BLaER1 (cell line): ENCODE measurements at regions not wholly inside any gene's neighbourhood (a gene's known extent, or its start where the extent isn't known, plus 50 kb on each side); places are given as distances from the start of the nearest gene placed in this dataset.

Source experiments
- H3K27ac ChIP-seq: shearing (Covaris generic); formaldehyde crosslinking; 2 replicates; pipeline ENCODE4 v1.8.1; 2022
- H3K27me3 ChIP-seq: shearing (Covaris generic); formaldehyde crosslinking; 2 replicates; pipeline ENCODE4 v1.8.1; 2022
- H3K36me3 ChIP-seq: shearing (Covaris generic); formaldehyde crosslinking; 2 replicates; pipeline ENCODE4 v1.8.1; 2022
- H3K4me1 ChIP-seq: shearing (Covaris generic); formaldehyde crosslinking; 2 replicates; pipeline ENCODE4 v1.8.1; 2022
- H3K4me2 ChIP-seq: shearing (Covaris generic); formaldehyde crosslinking; 2 replicates; pipeline ENCODE4 v1.8.1; 2022
- H3K4me3 ChIP-seq: shearing (Covaris generic); formaldehyde crosslinking; 2 replicates; pipeline ENCODE4 v1.8.1; 2022
- H3K9ac ChIP-seq: shearing (Covaris generic); formaldehyde crosslinking; 2 replicates; pipeline ENCODE4 v1.8.1; 2022
- H3K9me3 ChIP-seq: shearing (Covaris generic); formaldehyde crosslinking; 2 replicates; pipeline ENCODE4 v1.8.1; 2022
- H4K20me1 ChIP-seq: shearing (Covaris generic); formaldehyde crosslinking; 2 replicates; pipeline ENCODE4 v1.8.1; 2022
- Cebpa-rat ChIP-seq: shearing (Covaris generic); IDR thresholded peaks from 2 replicates; pipeline ENCODE4 v1.8.1; 2022

DNA sequence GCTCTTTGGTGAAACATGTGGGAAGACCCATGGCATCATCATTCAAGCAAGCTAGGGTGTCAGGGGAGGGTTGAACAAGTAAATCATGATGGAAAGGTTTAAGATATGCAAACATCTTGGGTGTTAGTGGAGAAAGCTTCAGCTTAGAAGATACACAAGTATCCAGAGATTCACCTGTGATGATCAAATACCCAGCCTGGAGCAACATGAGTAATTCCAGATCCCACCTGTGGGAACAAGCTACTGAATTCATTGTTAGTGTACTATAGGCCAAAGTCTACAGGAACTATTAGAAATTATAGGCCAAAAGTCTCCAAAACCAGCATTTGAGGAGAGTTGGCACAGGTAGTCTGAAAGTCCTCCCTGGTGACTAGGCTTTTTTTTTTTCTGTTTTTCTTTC, 499.9 kb downstream of the NUF2 start:
- Histone ChIP-seq H3K4me2 (no peak overlapping the region), H3K9ac (no peak overlapping the region), H3K4me1 (no peaks in the 10 kb centered on the region), H3K9me3 (no peaks in the 10 kb centered on the region), H4K20me1 (no peaks in the 10 kb centered on the region), H3K36me3 (no peaks in the 10 kb centered on the region), H3K27ac (no peak overlapping the region), H3K27me3 (no peaks in the 10 kb centered on the region), H3K4me3 (no peak overlapping the region)
- TF ChIP-seq Cebpa-rat = no peak

DNA sequence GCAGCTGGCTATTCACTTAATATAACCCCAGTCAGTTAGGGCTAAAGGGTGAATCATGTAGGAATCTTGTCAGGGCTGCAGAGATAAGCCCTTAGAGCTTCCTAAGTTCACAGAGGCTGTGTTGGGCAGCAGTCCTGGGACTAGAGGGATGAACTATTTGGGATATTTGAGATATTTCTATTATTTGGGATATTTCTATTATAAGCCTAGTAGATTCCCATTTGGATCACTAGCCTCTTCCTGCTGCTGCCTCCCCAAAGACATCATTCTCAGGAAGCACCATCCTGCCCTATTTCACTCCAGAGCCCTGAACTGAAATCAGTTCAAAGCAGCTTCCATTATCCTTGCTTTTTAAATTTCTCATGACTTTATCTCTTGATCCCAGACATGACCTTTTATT, 501.3 kb downstream of the NUF2 start:
- Histone ChIP-seq H3K4me1 (no peaks in the 10 kb centered on the region), H3K4me2 (no peak overlapping the region), H3K27ac (no peak overlapping the region), H4K20me1 (no peaks in the 10 kb centered on the region), H3K9me3 (no peaks in the 10 kb centered on the region), H3K9ac (no peak overlapping the region), H3K4me3 (no peak overlapping the region), H3K36me3 (no peaks in the 10 kb centered on the region), H3K27me3 (no peaks in the 10 kb centered on the region)
- TF ChIP-seq Cebpa-rat = no peak

DNA sequence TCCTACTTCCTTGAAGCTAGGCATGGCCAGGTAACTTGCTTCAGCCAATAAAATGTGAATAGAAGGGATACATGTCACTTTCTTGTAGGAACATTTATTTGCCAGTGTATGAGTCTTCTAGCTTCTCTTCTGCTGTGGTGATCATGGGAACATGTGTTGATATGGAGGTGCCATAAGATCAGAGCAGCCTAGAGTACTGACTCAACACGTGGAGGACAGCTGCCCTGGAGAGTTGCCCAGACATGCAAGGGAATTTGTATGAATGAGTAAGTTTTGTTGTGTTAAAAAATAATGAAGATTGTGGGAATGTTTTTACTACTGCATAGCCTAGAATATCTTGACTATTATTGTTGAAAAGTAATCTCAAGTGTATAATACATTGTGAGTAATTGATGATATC, 502.3 kb downstream of the NUF2 start:
- H3K36me3 ChIP-seq = no peaks in the 10 kb centered on the region
- H3K4me2 ChIP-seq = no peak overlapping the region
- no peaks in the 10 kb centered on the region for H3K4me1 ChIP-seq
- no peaks in the 10 kb centered on the region for H4K20me1 ChIP-seq
- H3K9me3 ChIP-seq = no peaks in the 10 kb centered on the region
- H3K27ac ChIP-seq = no peak overlapping the region
- no peak overlapping the region for H3K4me3 ChIP-seq
- no peaks in the 10 kb centered on the region for H3K27me3 ChIP-seq
- H3K9ac ChIP-seq = no peak overlapping the region
- no peak for TF ChIP-seq Cebpa-rat

DNA sequence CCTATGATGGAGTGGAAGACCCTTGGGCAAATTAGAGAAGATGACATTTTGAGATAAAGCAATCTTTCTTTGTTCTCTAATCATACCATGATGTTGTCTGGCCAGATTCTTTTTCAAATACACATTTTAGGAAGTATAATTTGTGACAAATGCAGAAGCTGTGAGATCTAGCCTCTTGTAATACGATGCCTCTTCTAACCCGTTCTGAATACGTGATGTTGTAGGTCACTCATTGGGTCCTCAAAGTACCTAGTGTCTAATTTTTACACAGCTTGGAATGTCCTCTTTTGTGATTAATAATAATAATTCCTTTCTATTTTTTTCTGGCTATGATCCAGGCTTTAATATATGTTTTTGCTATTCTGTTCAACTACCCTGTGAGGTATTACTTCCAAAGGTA, 502.7 kb downstream of the NUF2 start:
- Histone ChIP-seq H3K27ac (no peak overlapping the region), H3K27me3 (no peaks in the 10 kb centered on the region)
- no peak for TF ChIP-seq Cebpa-rat

DNA sequence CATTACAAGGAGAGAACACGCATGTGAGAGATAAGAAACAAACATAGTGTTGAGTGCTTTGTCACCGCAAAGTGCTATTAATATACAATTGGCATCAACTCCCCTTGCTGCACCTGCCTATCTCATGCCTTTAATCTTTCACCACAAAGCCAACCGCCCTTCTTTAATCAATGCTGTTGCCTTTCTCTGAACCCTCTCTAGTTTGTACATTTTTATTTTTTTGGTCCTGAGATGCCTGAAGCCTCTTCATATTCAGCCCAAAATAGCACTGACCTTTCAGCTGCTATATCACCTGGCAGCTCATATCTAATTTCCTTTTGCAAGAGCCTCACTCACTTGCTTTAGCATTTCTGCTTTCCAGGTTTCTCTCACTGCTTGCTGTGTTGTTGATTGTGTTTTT, 504.7 kb downstream of the NUF2 start:
- Histone ChIP-seq H3K27me3 (no peaks in the 10 kb centered on the region), H3K27ac (no peak overlapping the region), H3K36me3 (no peaks in the 10 kb centered on the region), H3K9ac (no peak overlapping the region), H3K9me3 (no peaks in the 10 kb centered on the region), H4K20me1 (no peaks in the 10 kb centered on the region), H3K4me1 (no peaks in the 10 kb centered on the region), H3K4me3 (no peak overlapping the region), H3K4me2 (no peak overlapping the region)
- TF ChIP-seq Cebpa-rat = no peak

More for the DNA sequence above, 502.7 kb downstream of the NUF2 start:
- Histone ChIP-seq H3K36me3 (no peaks in the 10 kb centered on the region), H3K9ac (no peak overlapping the region), H3K4me2 (no peak overlapping the region), H4K20me1 (no peaks in the 10 kb centered on the region), H3K9me3 (no peaks in the 10 kb centered on the region), H3K4me3 (no peak overlapping the region), H3K4me1 (no peaks in the 10 kb centered on the region)

DNA sequence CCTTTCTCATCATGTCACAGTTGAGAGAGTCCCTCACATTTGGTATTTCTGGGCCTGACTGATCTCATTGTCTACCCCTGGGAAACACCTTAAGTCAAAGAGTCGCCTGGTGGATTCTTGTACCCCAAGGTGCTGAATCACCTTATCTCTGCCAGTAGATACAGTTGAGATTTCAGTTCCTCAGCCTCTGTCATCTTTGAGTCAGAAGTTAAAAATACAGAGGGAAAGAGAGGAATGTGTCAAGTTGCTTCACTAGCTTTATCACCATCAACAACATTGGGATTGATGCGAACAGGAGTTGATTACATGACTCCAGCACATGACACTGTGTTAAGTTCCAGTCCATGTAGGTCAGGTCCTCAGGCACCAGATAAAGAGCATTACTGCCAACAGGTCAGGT, 513.0 kb downstream of the NUF2 start:
- Histone ChIP-seq H3K36me3 (no peaks in the 10 kb centered on the region), H3K9me3 (no peaks in the 10 kb centered on the region), H4K20me1 (no peaks in the 10 kb centered on the region), H3K4me2 (no peak overlapping the region), H3K9ac (no peak overlapping the region), H3K4me3 (no peak overlapping the region), H3K27me3 (no peaks in the 10 kb centered on the region), H3K27ac (no peak overlapping the region), H3K4me1 (no peaks in the 10 kb centered on the region)
- no peak for TF ChIP-seq Cebpa-rat

DNA sequence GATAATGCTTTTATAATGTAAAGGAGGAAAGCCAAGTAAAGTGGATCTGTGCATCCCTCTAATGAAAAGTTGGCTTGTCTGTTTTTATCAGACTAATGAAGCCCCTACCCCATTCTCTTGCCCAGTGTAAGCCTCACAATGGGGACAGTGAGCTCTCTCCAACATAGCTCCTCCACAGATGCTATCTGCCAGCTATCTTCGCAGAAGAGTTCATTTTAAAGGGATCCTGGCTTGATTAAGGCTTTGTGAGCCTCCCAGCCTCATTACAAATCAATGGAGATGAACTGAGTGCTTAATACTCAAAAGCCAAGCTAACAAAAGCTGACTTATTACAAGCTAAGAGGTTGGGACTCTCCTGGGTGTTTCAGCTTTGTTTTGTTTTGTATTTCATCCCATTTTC, 514.7 kb downstream of the NUF2 start:
- H3K4me1 ChIP-seq = no peaks in the 10 kb centered on the region
- H3K27ac ChIP-seq = no peak overlapping the region
- H3K36me3 ChIP-seq = no peaks in the 10 kb centered on the region
- H3K9me3 ChIP-seq = no peaks in the 10 kb centered on the region
- TF ChIP-seq Cebpa-rat = no peak
- H3K4me3 ChIP-seq = no peak overlapping the region
- no peaks in the 10 kb centered on the region for H3K27me3 ChIP-seq
- H3K4me2 ChIP-seq = no peak overlapping the region
- H4K20me1 ChIP-seq = no peaks in the 10 kb centered on the region
- H3K9ac ChIP-seq = no peak overlapping the region

DNA sequence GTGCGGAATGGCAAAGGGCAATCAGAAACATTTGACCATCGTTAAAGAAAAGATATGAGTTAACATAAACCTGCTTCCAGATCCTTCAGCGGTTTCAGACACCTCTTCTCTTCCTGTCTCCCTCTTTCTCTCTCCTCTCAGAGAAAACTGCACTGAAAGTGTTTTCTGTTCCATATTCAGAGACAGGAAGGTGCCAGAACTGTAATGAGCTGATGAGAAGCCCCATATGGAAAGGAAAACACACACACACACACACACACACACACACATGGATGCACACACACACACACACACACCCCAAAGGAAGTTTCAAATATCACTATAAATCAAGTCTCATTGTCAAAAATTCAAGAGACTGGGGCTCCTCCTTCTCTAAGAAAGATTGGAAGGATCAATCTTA, 515.5 kb downstream of the NUF2 start:
- Histone ChIP-seq H3K36me3 (no peaks in the 10 kb centered on the region), H3K4me3 (no peak overlapping the region), H3K4me1 (no peaks in the 10 kb centered on the region), H3K9ac (no peak overlapping the region), H3K27me3 (no peaks in the 10 kb centered on the region), H3K9me3 (no peaks in the 10 kb centered on the region), H4K20me1 (no peaks in the 10 kb centered on the region), H3K4me2 (no peak overlapping the region), H3K27ac (no peak overlapping the region)
- no peak for TF ChIP-seq Cebpa-rat

DNA sequence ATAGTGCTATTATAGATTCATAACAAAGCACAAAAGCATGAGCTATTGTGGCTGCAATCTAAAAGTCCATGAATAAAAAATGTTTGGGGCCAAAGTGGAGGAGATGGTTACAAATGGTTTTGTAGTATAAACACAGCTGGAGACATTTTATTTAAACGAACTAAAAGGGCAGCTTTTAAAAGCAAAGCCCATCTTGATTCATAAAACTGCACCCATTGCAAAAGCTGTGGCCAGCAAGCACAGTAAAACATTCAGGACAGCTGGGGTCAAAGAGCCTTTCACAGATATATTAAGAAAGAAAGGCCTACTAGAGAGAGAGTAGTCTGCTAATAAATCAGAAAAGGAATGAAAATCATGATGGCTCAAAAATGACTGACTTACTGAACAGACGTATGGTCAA, 520.8 kb downstream of the NUF2 start:
- TF ChIP-seq Cebpa-rat = no peak
- H3K27me3 ChIP-seq = no peaks in the 10 kb centered on the region
- H3K36me3 ChIP-seq = no peaks in the 10 kb centered on the region
- no peaks in the 10 kb centered on the region for H4K20me1 ChIP-seq
- no peaks in the 10 kb centered on the region for H3K4me1 ChIP-seq
- H3K4me3 ChIP-seq = no peak overlapping the region
- H3K9ac ChIP-seq = no peak overlapping the region
- H3K4me2 ChIP-seq = no peak overlapping the region
- no peak overlapping the region for H3K27ac ChIP-seq
- H3K9me3 ChIP-seq = no peaks in the 10 kb centered on the region

DNA sequence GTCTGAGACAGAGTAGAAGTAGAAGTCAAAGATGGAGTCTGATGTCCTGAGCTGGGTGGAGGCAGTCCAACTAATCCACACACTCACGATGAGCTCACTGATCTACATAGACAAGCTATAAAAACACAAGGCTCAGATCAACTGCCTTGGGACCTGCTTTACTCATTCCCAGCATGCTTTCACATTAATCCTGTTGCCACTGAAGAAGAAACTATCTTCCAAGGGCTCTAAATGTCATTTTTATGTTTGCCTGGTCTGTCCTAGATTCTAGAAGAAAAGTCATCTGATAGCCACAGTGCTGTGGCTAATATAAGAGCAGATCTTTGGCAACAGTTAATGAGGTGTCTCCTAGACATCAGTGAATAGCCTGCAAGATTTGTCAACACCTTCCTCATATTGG, 522.7 kb downstream of the NUF2 start:
- Histone ChIP-seq H3K27me3 (no peaks in the 10 kb centered on the region), H3K36me3 (no peaks in the 10 kb centered on the region), H3K4me3 (no peak overlapping the region), H3K4me1 (no peaks in the 10 kb centered on the region), H3K9me3 (no peaks in the 10 kb centered on the region), H3K27ac (no peak overlapping the region), H4K20me1 (no peaks in the 10 kb centered on the region), H3K4me2 (no peak overlapping the region), H3K9ac (no peak overlapping the region)
- TF ChIP-seq Cebpa-rat = no peak

DNA sequence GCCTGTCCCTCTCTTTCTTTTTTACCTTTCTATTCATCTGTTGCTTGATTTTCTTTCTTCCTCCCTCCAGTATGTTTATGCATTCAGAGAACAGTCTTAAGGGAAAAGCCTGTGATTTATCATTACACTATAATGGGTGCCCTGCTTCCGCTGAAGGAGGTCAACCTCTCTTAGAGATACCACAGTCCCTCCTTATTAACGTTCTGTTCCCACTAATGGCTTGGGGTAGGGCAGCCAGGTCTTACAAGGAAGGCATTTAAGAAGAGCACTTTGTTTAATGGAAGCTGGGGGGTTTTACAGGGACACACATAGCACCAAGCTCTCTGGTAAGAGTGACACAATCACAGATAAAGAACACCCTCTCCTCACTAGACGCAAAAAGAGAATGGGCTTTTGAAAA, 523.5 kb downstream of the NUF2 start:
- Histone ChIP-seq H3K4me2 (no peak overlapping the region), H3K4me3 (no peak overlapping the region), H3K4me1 (no peaks in the 10 kb centered on the region), H3K9ac (no peak overlapping the region), H3K27ac (no peak overlapping the region), H3K9me3 (no peaks in the 10 kb centered on the region), H3K36me3 (no peaks in the 10 kb centered on the region), H4K20me1 (no peaks in the 10 kb centered on the region), H3K27me3 (no peaks in the 10 kb centered on the region)
- TF ChIP-seq Cebpa-rat = no peak
